Keratinocyte (primary cell): ENCODE measurements at regions not wholly inside any gene's neighbourhood (a gene's known extent, or its start where the extent isn't known, plus 50 kb on each side); places are given as distances from the start of the nearest gene placed in this dataset.

Source experiments
- DNase-seq: peaks from one replicate; pipeline ENCODE4 v3.0.0-alpha.2; 2011; ENCODE audit warnings: low read depth, missing footprints, low spot score
- FAIRE-seq: peaks from 2 replicates; lab custom pipeline; 2011; peaks lifted over from hg19 to GRCh38; lab: Jason Lieb, UNC
- H2AFZ ChIP-seq: 2 replicates; pipeline ENCODE4 v1.6.0; 2012; ENCODE audit warnings: low read length, control low read depth, inconsistent platforms; ENCODE audit not compliant: control insufficient read depth
- H3K27ac ChIP-seq: 2 replicates; pipeline ENCODE4 v1.5.1; 2011; ENCODE audit warnings: low read length; ENCODE audit not compliant: control insufficient read depth, insufficient read depth
- H3K27me3 ChIP-seq: 3 replicates; pipeline ENCODE4 v1.6.0; 2011; ENCODE audit warnings: low read length; ENCODE audit not compliant: control insufficient read depth, insufficient read depth; ENCODE audit errors: extremely low read depth
- H3K36me3 ChIP-seq, 2 experiments: 2 replicates in 1 of 2; 3 replicates in 1 of 2; pipeline ENCODE4 v1.5.1; 2011; ENCODE audit warnings: low read length in 2 of 2, mild to moderate bottlenecking in 1 of 2; ENCODE audit not compliant: control insufficient read depth in 2 of 2, insufficient read depth in 2 of 2; ENCODE audit errors: extremely low read depth in 1 of 2
- H3K4me1 ChIP-seq: 3 replicates; pipeline ENCODE4 v1.5.1; 2011; ENCODE audit warnings: low read length; ENCODE audit not compliant: control insufficient read depth, insufficient read depth; ENCODE audit errors: extremely low read depth
- H3K4me2 ChIP-seq: 3 replicates; pipeline ENCODE4 v1.6.0; 2011; ENCODE audit warnings: low read depth, low read length; ENCODE audit not compliant: control insufficient read depth, insufficient read depth; ENCODE audit errors: extremely low read depth
- H3K4me3 ChIP-seq, 3 experiments: fragments of 200-600 bp in 1 of 3; sonication (generic) in 1 of 3; 2 replicates in 2 of 3; 3 replicates in 1 of 3; pipeline ENCODE4 v1.5.1; 2011 to 2016; ENCODE audit warnings: low read length in 3 of 3, mild to moderate bottlenecking in 3 of 3, control low read depth in 2 of 3, inconsistent platforms in 1 of 3, low read depth in 1 of 3, mixed read lengths in 1 of 3, mixed run types in 1 of 3, moderate library complexity in 1 of 3; ENCODE audit not compliant: control insufficient read depth in 2 of 3, insufficient read depth in 2 of 3; ENCODE audit errors: extremely low read depth in 1 of 3
- H3K79me2 ChIP-seq: 2 replicates; pipeline ENCODE4 v1.6.0; 2012; ENCODE audit warnings: low read length; ENCODE audit not compliant: control insufficient read depth, insufficient read depth
- H3K9ac ChIP-seq: 3 replicates; pipeline ENCODE4 v1.6.0; 2011; ENCODE audit warnings: low read length; ENCODE audit not compliant: control insufficient read depth, insufficient read depth; ENCODE audit errors: extremely low read depth
- H3K9me1 ChIP-seq: 3 replicates; pipeline ENCODE4 v1.6.0; 2011; ENCODE audit warnings: low read length; ENCODE audit not compliant: control insufficient read depth, insufficient read depth; ENCODE audit errors: extremely low read depth
- H3K9me3 ChIP-seq: 2 replicates; pipeline ENCODE4 v1.5.1; 2012; ENCODE audit warnings: low read depth, low read length; ENCODE audit not compliant: control insufficient read depth
- H4K20me1 ChIP-seq: 3 replicates; pipeline ENCODE4 v1.6.0; 2011; ENCODE audit warnings: low read length; ENCODE audit not compliant: control insufficient read depth, insufficient read depth; ENCODE audit errors: extremely low read depth
- CTCF ChIP-seq, 3 experiments: IDR thresholded peaks in 1 of 3; conservative IDR thresholded peaks in 1 of 3; optimal IDR thresholded peaks in 1 of 3; 2 replicates in 2 of 3; 3 replicates in 1 of 3; pipeline versions ENCODE3 to v1.5.1; 2011; ENCODE audit warnings: low read length in 3 of 3, mild to moderate bottlenecking in 3 of 3, moderate library complexity in 2 of 3, control low read depth in 1 of 3, inconsistent platforms in 1 of 3; ENCODE audit not compliant: insufficient read depth in 2 of 3; ENCODE audit errors: extremely low read depth in 1 of 3
- EZH2 ChIP-seq: IDR thresholded peaks from one replicate; pipeline ENCODE4 v1.6.1; 2012; ENCODE audit warnings: inconsistent platforms, mild to moderate bottlenecking, low read length, moderate library complexity
- dilution Hi-C: fragments of 300-500 bp; cut with MboI; formaldehyde crosslinking; loops from one replicate; pipeline ENCODE4 v1.7.0; 2020; ENCODE audit warnings: low sequenced_read_pairs; ENCODE audit not compliant: extremely low pct_ligation_motif_present

- no peak overlapping the region for H3K9ac ChIP-seq
- dilution Hi-C loops, result no loop called here
- no peaks in the 10 kb centered on the region for H3K27me3 ChIP-seq
- DNase-seq (no peak), FAIRE-seq (no peak)
- no peak overlapping the region for H3K4me3 ChIP-seq
- no peak overlapping the region for H3K27ac ChIP-seq
- H4K20me1 ChIP-seq, result no peaks in the 10 kb centered on the region
- peaks cover 11% of the 10 kb centered on the region for H3K4me1 ChIP-seq
- H3K9me3 ChIP-seq, result no peaks in the 10 kb centered on the region
- H3K9me1 ChIP-seq, result no peaks in the 10 kb centered on the region
- no peak overlapping the region for H3K4me2 ChIP-seq
- H3K36me3 ChIP-seq, result no peaks in the 10 kb centered on the region
- no peak overlapping the region for H2AFZ ChIP-seq
- TF ChIP-seq EZH2 (no peak), CTCF (optimal IDR thresholded peaks at IDR 0.05 in 1 of 3, IDR thresholded peaks at IDR 0.05 in 1 of 3, conservative IDR thresholded peaks at IDR 0.05 in 1 of 3; ENCODE audit: extremely low read depth in 1 of 3, insufficient read depth in 2 of 3, low read length in 3 of 3) (no peak)
- no peaks in the 10 kb centered on the region for H3K79me2 ChIP-seq
These were observed 435.3 kb downstream of the ARHGEF28 start for GRCh38 chr5:74061292-74061691.

DNA sequence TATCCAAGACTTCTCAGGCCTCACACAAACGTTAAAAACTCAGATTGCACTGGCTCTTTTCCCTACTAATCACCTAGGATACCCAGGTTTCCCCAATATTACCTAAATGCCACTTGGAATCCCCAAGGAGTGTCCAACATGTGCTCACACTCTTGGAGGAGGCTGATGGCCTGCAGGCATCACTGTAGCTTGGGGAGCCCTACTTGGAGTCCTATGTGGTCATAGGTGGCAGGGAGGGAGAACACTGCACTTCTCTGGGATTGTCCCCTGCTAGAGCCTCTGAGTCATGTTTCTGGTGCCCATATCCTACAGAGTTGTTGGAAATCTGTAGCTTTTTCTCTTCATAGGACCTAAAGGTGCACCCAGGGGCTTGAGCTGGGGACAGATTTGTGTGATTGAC is 433.7 kb downstream of the ARHGEF28 start:
- no peak for TF ChIP-seq EZH2
- TF ChIP-seq CTCF (optimal IDR thresholded peaks at IDR 0.05 in 1 of 3, IDR thresholded peaks at IDR 0.05 in 1 of 3, conservative IDR thresholded peaks at IDR 0.05 in 1 of 3; ENCODE audit: extremely low read depth in 1 of 3, insufficient read depth in 2 of 3, low read length in 3 of 3), result no peak
- Histone ChIP-seq H3K9ac (no peak overlapping the region), H3K27me3 (no peaks in the 10 kb centered on the region), H3K36me3 (no peaks in the 10 kb centered on the region), H3K4me3 (no peak overlapping the region), H3K9me1 (no peaks in the 10 kb centered on the region), H3K9me3 (no peaks in the 10 kb centered on the region), H3K79me2 (no peaks in the 10 kb centered on the region), H2AFZ (no peak overlapping the region), H3K4me2 (no peak overlapping the region), H3K27ac (no peak overlapping the region), H4K20me1 (no peaks in the 10 kb centered on the region), H3K4me1 (peaks cover 11% of the 10 kb centered on the region)
- dilution Hi-C loops, result no loop called here
- no peak for DNase-seq
- FAIRE-seq, result no peak
